GM18505 (cell line): ENCODE measurements at regions not wholly inside any gene's neighbourhood (a gene's known extent, or its start where the extent isn't known, plus 50 kb on each side); places are given as distances from the start of the nearest gene placed in this dataset.
"Not testable (repeated sequence)": the region's sequence is repeated elsewhere in the genome, so short reads cannot be mapped to it uniquely, and the experiment has no call there.

Experiments used
- ATAC-seq: cut with Tn5 transposase; IDR thresholded peaks from one replicate; pipeline ENCODE4 v1.9.1; 2021; ENCODE audit not compliant: unreplicated experiment
- POLR2A ChIP-seq: IDR thresholded peaks from 4 replicates; pipeline ENCODE4 v1.6.1; 2011; ENCODE audit warnings: borderline replicate concordance; ENCODE audit not compliant: insufficient read depth, insufficient read length; ENCODE audit errors: extremely low read depth

- no peak for ATAC-seq
- no peak for TF ChIP-seq POLR2A
Observed at GRCh38 chr12:67070604-67071003, 198.6 kb upstream of the CAND1 start.

- ATAC-seq = not testable (repeated sequence)
Observed at GRCh38 chr12:67072281-67072680, 196.9 kb upstream of the CAND1 start.

- no peak for ATAC-seq
- TF ChIP-seq POLR2A = no peak
Observed at GRCh38 chr12:67073336-67073735, 195.8 kb upstream of the CAND1 start.

- TF ChIP-seq POLR2A = no peak
- ATAC-seq = no peak
Observed at GRCh38 chr12:67074072-67074471, 195.1 kb upstream of the CAND1 start.

- no peak for ATAC-seq
- no peak for TF ChIP-seq POLR2A
Observed at GRCh38 chr12:67077617-67078016, 191.5 kb upstream of the CAND1 start.

GRCh38 chr12:67078957-67079356, 190.2 kb upstream of the CAND1 start:
- ATAC-seq = no peak
- TF ChIP-seq POLR2A = no peak

- ATAC-seq = no peak
- no peak for TF ChIP-seq POLR2A
Observed at GRCh38 chr12:67080637-67081036, 188.5 kb upstream of the CAND1 start.

GRCh38 chr12:67082221-67082620, 186.9 kb upstream of the CAND1 start:
- TF ChIP-seq POLR2A = no peak
- no peak for ATAC-seq

GRCh38 chr12:67085699-67086098, 183.5 kb upstream of the CAND1 start:
- no peak for TF ChIP-seq POLR2A
- no peak for ATAC-seq

GRCh38 chr12:67086116-67086515, 183.0 kb upstream of the CAND1 start:
- no peak for ATAC-seq
- no peak for TF ChIP-seq POLR2A

- no peak for ATAC-seq
- TF ChIP-seq POLR2A = no peak
Observed at GRCh38 chr12:67088401-67089118, 180.6 kb upstream of the CAND1 start.

- ATAC-seq = no peak
- no peak for TF ChIP-seq POLR2A
Observed at GRCh38 chr12:67091204-67091603, 178.0 kb upstream of the CAND1 start.

- ATAC-seq = no peak
- no peak for TF ChIP-seq POLR2A
Observed at GRCh38 chr12:67091678-67092077, 177.5 kb upstream of the CAND1 start.

GRCh38 chr12:67092934-67093333, 176.2 kb upstream of the CAND1 start:
- not testable (repeated sequence) for ATAC-seq

- no peak for ATAC-seq
Observed at GRCh38 chr12:67096533-67097318, 172.4 kb upstream of the CAND1 start.

GRCh38 chr12:67099858-67100257, 169.3 kb upstream of the CAND1 start:
- no peak for ATAC-seq
- no peak for TF ChIP-seq POLR2A

More at GRCh38 chr12:67096533-67097318, 172.4 kb upstream of the CAND1 start:
- TF ChIP-seq POLR2A = no peak
